ENCODE measurements at regions not wholly inside any gene's neighbourhood (a gene's known extent, or its start where the extent isn't known, plus 50 kb on each side); places are given as distances from the start of the nearest gene placed in this dataset.

GRCh38 chr2:41937921-41938708 lies 109.7 kb upstream of the PKDCC start:
- TF ChIP-seq, protein P1, sequence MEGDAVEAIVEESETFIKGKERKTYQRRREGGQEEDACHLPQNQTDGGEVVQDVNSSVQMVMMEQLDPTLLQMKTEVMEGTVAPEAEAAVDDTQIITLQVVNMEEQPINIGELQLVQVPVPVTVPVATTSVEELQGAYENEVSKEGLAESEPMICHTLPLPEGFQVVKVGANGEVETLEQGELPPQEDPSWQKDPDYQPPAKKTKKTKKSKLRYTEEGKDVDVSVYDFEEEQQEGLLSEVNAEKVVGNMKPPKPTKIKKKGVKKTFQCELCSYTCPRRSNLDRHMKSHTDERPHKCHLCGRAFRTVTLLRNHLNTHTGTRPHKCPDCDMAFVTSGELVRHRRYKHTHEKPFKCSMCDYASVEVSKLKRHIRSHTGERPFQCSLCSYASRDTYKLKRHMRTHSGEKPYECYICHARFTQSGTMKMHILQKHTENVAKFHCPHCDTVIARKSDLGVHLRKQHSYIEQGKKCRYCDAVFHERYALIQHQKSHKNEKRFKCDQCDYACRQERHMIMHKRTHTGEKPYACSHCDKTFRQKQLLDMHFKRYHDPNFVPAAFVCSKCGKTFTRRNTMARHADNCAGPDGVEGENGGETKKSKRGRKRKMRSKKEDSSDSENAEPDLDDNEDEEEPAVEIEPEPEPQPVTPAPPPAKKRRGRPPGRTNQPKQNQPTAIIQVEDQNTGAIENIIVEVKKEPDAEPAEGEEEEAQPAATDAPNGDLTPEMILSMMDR (IDR thresholded peaks at IDR 0.05), result no peak
- no peak for TF ChIP-seq POLR2A (IDR thresholded peaks at IDR 0.05)

Data from uterus (tissue), 2 donors.